Coronary artery (tissue), 2 donors: ENCODE measurements at regions not wholly inside any gene's neighbourhood (a gene's known extent, or its start where the extent isn't known, plus 50 kb on each side); places are given as distances from the start of the nearest gene placed in this dataset.

Source experiments
- DNase-seq: peaks from one replicate; pipeline ENCODE4 v3.0.0-alpha.2; 2017; ENCODE audit warnings: low spot score
- H3K27ac ChIP-seq, 2 donors: fragments of 200-600 bp; sonication (generic); one replicate each; pipeline ENCODE4 v1.5.1; 2016 to 2019
- H3K4me3 ChIP-seq: fragments of 200-600 bp; sonication (generic); 2 replicates; pipeline ENCODE4 v1.5.1; 2016; ENCODE audit warnings: mild to moderate bottlenecking, moderate library complexity
- CTCF ChIP-seq: fragments of 200-600 bp; sonication (generic); IDR thresholded peaks from one replicate; pipeline ENCODE4 v1.5.1; 2019; ENCODE audit warnings: antibody characterized with exemption

GRCh38 chr7:116142850-116143249 lies 67.5 kb upstream of the TES start:
- Histone ChIP-seq H3K4me3 (no peak overlapping the region), H3K27ac (no peak overlapping the region)
- no peak for DNase-seq
- TF ChIP-seq CTCF: no peak

GRCh38 chr7:116145245-116145852 lies 65.0 kb upstream of the TES start:
- no peak for TF ChIP-seq CTCF
- H3K27ac ChIP-seq: no peak overlapping the region
- no peak overlapping the region for H3K4me3 ChIP-seq
- DNase-seq: no peak

- no peak for DNase-seq
- Histone ChIP-seq H3K27ac (no peak overlapping the region), H3K4me3 (no peak overlapping the region)
- TF ChIP-seq CTCF: no peak
Measured at GRCh38 chr7:116148108-116148507, 62.2 kb upstream of the TES start.

GRCh38 chr7:116148626-116149025 lies 61.7 kb upstream of the TES start:
- TF ChIP-seq CTCF: no peak
- DNase-seq: no peak
- no peak overlapping the region for H3K4me3 ChIP-seq
- H3K27ac ChIP-seq: no peak overlapping the region

GRCh38 chr7:116150588-116150987 lies 59.8 kb upstream of the TES start:
- no peak for DNase-seq
- Histone ChIP-seq H3K4me3 (no peak overlapping the region), H3K27ac (no peak overlapping the region)
- TF ChIP-seq CTCF: no peak

GRCh38 chr7:116152276-116152675 lies 58.1 kb upstream of the TES start:
- Histone ChIP-seq H3K27ac (no peak overlapping the region), H3K4me3 (no peak overlapping the region)
- TF ChIP-seq CTCF: no peak
- no peak for DNase-seq

- Histone ChIP-seq H3K4me3 (no peak overlapping the region), H3K27ac (no peak overlapping the region)
- DNase-seq: no peak
- TF ChIP-seq CTCF: no peak
Measured at GRCh38 chr7:116153050-116153449, 57.3 kb upstream of the TES start.
